GM12874 (cell line): ENCODE measurements at regions not wholly inside any gene's neighbourhood (a gene's known extent, or its start where the extent isn't known, plus 50 kb on each side); places are given as distances from the start of the nearest gene placed in this dataset.

Experiments used
- CTCF ChIP-seq: IDR thresholded peaks from 2 replicates; pipeline ENCODE4 v1.5.1; 2011; ENCODE audit warnings: low read depth, mild to moderate bottlenecking, control low read depth, low read length, moderate library complexity; ENCODE audit not compliant: insufficient read depth

- TF ChIP-seq CTCF, result no peak
Measured at GRCh38 chr5:93359296-93359959, 221.6 kb downstream of the NR2F1-AS1 start.

GRCh38 chr5:93358176-93358575, 222.8 kb downstream of the NR2F1-AS1 start:
- TF ChIP-seq CTCF, result no peak

GRCh38 chr5:93357686-93358085, 223.3 kb downstream of the NR2F1-AS1 start:
- no peak for TF ChIP-seq CTCF

GRCh38 chr5:93355691-93356090, 225.3 kb downstream of the NR2F1-AS1 start:
- no peak for TF ChIP-seq CTCF

- no peak for TF ChIP-seq CTCF
Measured at GRCh38 chr5:93352186-93352585, 228.8 kb downstream of the NR2F1-AS1 start.

GRCh38 chr5:93349613-93350012, 231.4 kb downstream of the NR2F1-AS1 start:
- TF ChIP-seq CTCF, result no peak

- TF ChIP-seq CTCF, result no peak
Measured at GRCh38 chr5:93348231-93348630, 232.8 kb downstream of the NR2F1-AS1 start.
